HFFc6 (cell line): ENCODE measurements at regions not wholly inside any gene's neighbourhood (a gene's known extent, or its start where the extent isn't known, plus 50 kb on each side); places are given as distances from the start of the nearest gene placed in this dataset.

Experiments used
- DNase-seq: peaks from one replicate; pipeline ENCODE4 v3.0.0-alpha.2; 2018
- H3K27ac Mint-ChIP-seq: 2 replicates; pipeline ENCODE4 v1.8.0; 2020; ENCODE audit warnings: mild to moderate bottlenecking, mixed read lengths
- H3K27me3 Mint-ChIP-seq: 2 replicates; pipeline ENCODE4 v1.8.0; 2021; ENCODE audit warnings: mild to moderate bottlenecking, moderate library complexity, mixed read lengths; ENCODE audit not compliant: insufficient read depth
- H3K36me3 Mint-ChIP-seq: 2 replicates; pipeline ENCODE4 v1.8.0; 2021; ENCODE audit warnings: low read depth, mixed read lengths
- H3K4me1 Mint-ChIP-seq: 2 replicates; pipeline ENCODE4 v1.8.0; 2020; ENCODE audit warnings: low read depth, mixed read lengths
- H3K4me3 Mint-ChIP-seq: 2 replicates; pipeline ENCODE4 v1.8.0; 2020; ENCODE audit warnings: mild to moderate bottlenecking, moderate library complexity, mixed read lengths
- H3K9me3 Mint-ChIP-seq: 2 replicates; pipeline ENCODE4 v1.8.0; 2020; ENCODE audit warnings: mild to moderate bottlenecking, mixed read lengths
- TF ChIP-seq, protein P1 (sequence below): fragments of 200-600 bp; sonication (generic); IDR thresholded peaks from 2 replicates; pipeline ENCODE4 v1.5.0; 2021; ENCODE audit warnings: antibody characterized with exemption, mild to moderate bottlenecking

DNA sequence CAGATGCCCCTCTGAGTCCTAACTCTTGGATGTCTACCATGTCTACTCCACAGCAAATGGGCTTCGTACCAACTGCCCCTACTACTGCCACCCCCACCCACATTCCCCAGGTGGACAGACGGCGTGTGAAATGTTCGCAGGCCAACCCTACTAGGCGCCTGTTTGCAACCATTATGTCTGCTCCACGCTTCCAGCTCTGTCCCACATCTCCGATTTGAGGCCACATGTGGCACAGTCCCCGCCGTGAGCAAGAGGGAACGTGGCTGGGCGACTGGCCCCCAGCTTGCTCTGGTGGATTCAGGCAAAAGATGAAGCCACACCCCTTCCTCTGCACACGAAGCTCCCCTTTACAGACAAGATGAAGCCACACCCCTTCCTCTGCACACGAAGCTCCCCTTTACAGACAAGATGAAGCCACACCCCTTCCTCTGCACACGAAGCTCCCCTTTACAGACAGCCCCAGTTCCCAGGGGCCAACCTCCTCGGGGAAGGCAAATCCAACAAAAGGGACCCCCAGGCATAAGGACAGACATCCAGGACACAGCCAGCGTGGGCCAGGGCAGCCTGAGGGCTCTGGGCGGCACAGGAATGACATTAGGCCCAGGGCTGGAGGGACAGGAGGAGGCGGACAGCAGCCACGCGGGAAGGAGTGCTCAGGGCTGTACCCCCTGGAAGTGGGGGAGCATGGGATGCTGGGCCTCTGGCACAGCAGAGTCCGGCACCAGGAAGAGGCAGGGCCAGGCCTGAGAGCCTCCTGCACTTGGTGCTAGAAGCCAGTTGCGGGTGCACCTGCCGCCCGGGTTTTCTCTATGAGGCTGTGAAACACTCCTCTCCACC is 106.2 kb downstream of the SHANK2 start:
- TF ChIP-seq, protein P1, sequence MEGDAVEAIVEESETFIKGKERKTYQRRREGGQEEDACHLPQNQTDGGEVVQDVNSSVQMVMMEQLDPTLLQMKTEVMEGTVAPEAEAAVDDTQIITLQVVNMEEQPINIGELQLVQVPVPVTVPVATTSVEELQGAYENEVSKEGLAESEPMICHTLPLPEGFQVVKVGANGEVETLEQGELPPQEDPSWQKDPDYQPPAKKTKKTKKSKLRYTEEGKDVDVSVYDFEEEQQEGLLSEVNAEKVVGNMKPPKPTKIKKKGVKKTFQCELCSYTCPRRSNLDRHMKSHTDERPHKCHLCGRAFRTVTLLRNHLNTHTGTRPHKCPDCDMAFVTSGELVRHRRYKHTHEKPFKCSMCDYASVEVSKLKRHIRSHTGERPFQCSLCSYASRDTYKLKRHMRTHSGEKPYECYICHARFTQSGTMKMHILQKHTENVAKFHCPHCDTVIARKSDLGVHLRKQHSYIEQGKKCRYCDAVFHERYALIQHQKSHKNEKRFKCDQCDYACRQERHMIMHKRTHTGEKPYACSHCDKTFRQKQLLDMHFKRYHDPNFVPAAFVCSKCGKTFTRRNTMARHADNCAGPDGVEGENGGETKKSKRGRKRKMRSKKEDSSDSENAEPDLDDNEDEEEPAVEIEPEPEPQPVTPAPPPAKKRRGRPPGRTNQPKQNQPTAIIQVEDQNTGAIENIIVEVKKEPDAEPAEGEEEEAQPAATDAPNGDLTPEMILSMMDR: no peak
- Mint-ChIP-seq H3K36me3 (peaks cover 4% of the 10 kb centered on the region; the same call in 1 of the 2 replicates), H3K4me3 (no peak overlapping the region), H3K4me1 (no peaks in the 10 kb centered on the region), H3K27ac (no peak overlapping the region), H3K9me3 (peaks cover 35% of the 10 kb centered on the region), H3K27me3 (peaks cover 5% of the 10 kb centered on the region)
- DNase-seq: no peak

DNA sequence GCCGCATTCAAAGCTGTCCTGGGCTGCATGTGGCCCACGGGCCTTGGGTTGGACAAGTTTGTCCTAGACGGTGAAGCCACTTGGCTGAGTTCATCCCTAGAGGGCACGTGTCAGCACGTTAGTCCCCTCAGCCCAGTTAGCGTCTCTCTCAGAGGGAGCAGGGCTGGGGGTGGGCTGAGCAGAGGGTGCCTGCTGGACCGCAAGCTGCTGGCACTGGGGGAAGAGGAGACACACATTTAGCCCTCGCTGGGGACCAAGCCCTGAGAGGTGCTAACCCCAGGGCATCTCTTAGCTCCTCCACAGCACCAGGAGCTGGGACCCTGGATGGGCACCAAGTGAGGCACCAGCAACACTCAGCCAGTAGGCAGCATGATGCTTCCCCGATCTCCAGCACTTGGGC is 107.0 kb downstream of the SHANK2 start:
- DNase-seq: no peak
- Mint-ChIP-seq H3K36me3 (peaks cover 4% of the 10 kb centered on the region; the same call in 1 of the 2 replicates), H3K4me3 (no peak overlapping the region), H3K4me1 (no peaks in the 10 kb centered on the region), H3K27me3 (peaks cover 5% of the 10 kb centered on the region), H3K27ac (no peak overlapping the region), H3K9me3 (peaks cover 37% of the 10 kb centered on the region)
- TF ChIP-seq, protein P1: no peak

DNA sequence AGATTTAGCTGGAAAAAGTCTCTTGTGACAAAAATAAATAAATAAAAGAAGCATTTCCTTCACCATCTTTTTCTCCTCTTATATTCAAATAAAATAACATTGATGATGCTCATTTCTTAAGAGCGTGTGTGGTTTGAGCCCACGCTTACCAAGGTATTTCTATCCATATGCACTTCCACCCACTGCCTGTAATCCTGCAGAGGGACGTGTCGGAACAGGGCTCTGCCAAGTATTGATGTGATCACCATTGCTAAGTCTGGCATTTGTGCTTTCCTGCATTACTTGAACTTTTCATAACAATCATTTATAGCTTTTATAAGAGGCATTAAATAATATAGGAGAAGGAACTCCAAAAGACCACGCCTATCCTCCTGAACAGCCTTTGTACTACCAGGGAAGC is 107.6 kb downstream of the SHANK2 start:
- TF ChIP-seq, protein P1: no peak
- H3K9me3 Mint-ChIP-seq: peaks cover 37% of the 10 kb centered on the region
- no peak overlapping the region for H3K4me3 Mint-ChIP-seq
- no peaks in the 10 kb centered on the region for H3K4me1 Mint-ChIP-seq
- no peak for DNase-seq
- H3K27me3 Mint-ChIP-seq: peaks cover 5% of the 10 kb centered on the region
- H3K36me3 Mint-ChIP-seq: peaks cover 4% of the 10 kb centered on the region; the same call in 1 of the 2 replicates
- no peak overlapping the region for H3K27ac Mint-ChIP-seq

DNA sequence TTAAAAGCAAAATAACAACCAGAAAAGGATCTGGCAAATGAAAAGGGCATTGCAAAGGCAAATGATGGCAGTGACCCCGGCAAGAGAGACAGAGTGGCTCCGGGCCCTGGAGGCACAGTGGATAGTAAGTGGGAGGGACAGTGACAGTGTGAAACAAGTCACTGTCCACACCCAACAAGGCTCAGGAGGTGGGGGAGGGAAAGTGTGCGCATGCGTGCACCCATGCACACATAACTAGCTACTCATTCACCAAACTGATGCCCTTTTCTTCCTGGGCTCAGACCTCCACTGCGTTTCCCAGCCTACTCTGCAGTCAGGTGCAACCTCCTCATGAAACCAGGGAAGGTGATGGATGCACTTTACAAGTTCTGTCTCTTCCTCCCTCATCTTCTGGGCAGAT is 108.4 kb downstream of the SHANK2 start:
- no peak overlapping the region for H3K27ac Mint-ChIP-seq
- peaks cover 4% of the 10 kb centered on the region; the same call in 1 of the 2 replicates for H3K36me3 Mint-ChIP-seq
- no peak for DNase-seq
- no peaks in the 10 kb centered on the region for H3K4me1 Mint-ChIP-seq
- peaks cover 3% of the 10 kb centered on the region for H3K27me3 Mint-ChIP-seq
- TF ChIP-seq, protein P1: no peak
- no peak overlapping the region for H3K4me3 Mint-ChIP-seq
- peaks cover 31% of the 10 kb centered on the region for H3K9me3 Mint-ChIP-seq

DNA sequence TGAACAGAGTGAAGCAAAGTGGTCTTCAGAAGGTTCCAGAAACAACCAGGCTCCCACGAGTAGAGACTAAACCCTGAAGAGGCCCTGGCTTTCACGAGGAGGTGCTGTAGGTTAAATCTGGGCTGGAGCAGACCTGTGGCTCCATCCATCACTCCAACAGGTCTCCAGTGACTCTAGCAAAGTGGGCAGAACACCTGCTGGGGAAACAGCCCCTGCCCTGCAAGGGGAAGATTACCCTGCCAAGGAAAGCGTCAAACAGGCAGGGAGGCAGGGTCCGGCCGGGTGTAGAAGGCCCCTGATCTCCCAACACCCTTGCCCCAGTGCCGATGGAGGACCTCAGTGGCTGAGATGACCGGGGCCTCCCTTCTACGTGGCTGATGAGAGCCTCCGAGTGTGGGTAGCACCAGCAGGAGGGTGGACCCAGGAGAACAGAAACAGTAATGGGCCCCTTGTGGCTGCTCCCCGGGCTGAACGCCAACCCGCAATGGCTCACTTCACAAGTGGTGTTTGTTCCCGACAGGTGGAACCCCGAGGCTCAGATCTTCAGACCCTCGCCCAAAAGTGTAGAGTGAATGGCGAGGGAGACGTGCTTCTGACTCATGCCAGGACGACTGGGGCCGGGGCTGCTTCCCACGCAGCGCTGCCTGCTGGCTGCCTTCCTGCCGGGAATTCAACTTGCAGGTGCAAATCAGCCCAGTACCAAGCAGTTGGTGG is 112.0 kb downstream of the SHANK2 start:
- Mint-ChIP-seq H3K36me3 (no peaks in the 10 kb centered on the region), H3K4me3 (no peak overlapping the region), H3K9me3 (peaks cover 26% of the 10 kb centered on the region; the same call in 1 of the 2 replicates), H3K4me1 (no peaks in the 10 kb centered on the region), H3K27ac (no peak overlapping the region), H3K27me3 (no peaks in the 10 kb centered on the region; the same call in 1 of the 2 replicates)
- TF ChIP-seq, protein P1: no peak
- no peak for DNase-seq
